ENCODE measurements at regions not wholly inside any gene's neighbourhood (a gene's known extent, or its start where the extent isn't known, plus 50 kb on each side); places are given as distances from the start of the nearest gene placed in this dataset.
"Not testable (repeated sequence)": the region's sequence is repeated elsewhere in the genome, so short reads cannot be mapped to it uniquely, and the experiment has no call there.

DNA sequence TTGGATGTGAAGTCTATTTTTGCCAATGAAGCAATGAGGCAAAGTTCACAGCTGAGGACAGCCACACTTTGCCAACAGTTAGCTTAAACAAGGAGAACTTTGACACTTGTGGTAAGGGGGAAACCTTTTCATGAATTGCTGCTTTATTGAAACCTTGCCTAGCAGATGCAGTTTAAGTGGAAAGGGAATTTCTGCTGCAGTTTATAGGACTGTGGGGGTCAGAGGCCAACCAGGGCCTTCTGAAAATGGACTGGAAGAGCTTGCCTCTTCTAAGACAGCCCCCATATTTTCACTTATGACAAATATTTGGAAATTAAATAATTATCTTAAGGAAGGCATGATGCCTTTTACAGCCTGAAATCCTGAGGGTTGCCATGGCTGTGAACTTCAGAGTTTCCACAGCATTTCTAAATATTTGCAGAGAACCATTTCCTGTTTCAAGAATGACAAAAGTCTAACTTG is 550.3 kb downstream of the RAB28 start:
- no peak for DNase-seq (ENCODE audit: low spot score)

- DNase-seq (ENCODE audit: low spot score): no peak
Measured at GRCh38 chr4:12932203-12932788, 551.8 kb downstream of the RAB28 start.

GRCh38 chr4:12929784-12930183 is 554.4 kb downstream of the RAB28 start:
- no peak for DNase-seq (ENCODE audit: low spot score)

DNA sequence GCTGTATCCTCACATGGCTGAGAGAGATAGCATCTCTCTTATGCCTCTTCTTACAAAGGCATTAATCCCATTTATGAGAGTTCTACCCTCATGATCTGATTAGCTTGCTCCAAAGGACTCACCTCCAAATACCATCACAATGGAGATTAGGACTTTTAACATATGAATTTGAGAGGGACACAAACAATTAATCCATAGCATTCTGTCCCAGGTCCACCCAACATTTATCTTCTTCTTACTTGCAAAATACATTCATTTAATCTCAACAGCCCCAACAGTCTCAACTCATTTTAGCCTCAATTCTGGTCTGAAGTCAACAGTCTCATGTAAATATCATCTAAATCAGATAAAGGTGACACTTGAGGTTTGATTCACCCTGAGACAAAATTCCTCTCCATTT is 555.4 kb downstream of the RAB28 start:
- no peak for DNase-seq (ENCODE audit: low spot score)

- no peak for DNase-seq (ENCODE audit: low spot score)
Measured at GRCh38 chr4:12926189-12927066, 557.7 kb downstream of the RAB28 start.

GRCh38 chr4:12924728-12925320 is 559.3 kb downstream of the RAB28 start:
- DNase-seq (ENCODE audit: low spot score): no peak

- DNase-seq (ENCODE audit: low spot score): no peak
Measured at GRCh38 chr4:12924253-12924652, 559.9 kb downstream of the RAB28 start.

GRCh38 chr4:12912896-12913418 is 571.2 kb downstream of the RAB28 start:
- no peak for DNase-seq (ENCODE audit: low spot score)

GRCh38 chr4:12911750-12912358 is 572.3 kb downstream of the RAB28 start:
- DNase-seq (ENCODE audit: low spot score): no peak

DNA sequence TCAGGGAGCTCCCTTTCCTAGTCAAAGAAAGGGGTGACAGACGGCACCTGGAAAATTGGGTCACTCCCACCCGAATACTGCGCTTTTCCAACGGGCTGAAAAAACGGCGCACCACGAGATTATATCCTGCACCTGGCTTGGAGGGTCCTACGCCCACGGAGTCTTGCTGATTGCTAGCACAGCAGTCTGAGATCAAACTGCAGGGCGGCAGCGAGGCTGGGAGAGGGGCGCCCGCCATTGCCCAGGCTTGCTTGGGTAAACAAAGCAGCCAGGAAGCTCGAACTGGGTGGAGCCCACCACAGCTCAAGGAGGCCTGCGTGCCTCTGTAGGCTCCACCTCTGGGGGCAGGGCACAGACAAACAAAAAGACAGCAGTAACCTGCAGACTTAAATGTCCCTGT is 580.5 kb downstream of the RAB28 start:
- not testable (repeated sequence) for DNase-seq (ENCODE audit: low spot score)

DNA sequence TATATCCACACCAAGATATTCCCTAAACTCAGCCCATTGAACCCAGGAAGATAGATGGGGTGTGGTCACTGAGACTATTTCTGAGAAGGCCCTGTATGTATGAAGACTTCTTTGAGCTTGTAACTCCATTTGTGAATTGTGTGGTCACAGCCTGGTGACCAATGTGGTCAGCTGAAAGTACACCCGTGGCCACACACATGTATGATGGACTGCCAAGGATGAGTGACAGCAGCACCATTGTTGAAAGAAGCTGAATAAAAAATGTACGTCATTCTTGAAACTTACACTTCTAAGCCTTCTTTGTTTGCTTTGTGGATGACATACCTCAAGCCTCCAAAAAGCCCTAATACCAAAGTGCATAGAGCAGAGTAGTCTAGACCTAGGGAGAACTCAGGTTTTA is 581.4 kb downstream of the RAB28 start:
- DNase-seq (ENCODE audit: low spot score): no peak

- DNase-seq (ENCODE audit: low spot score): no peak
Measured at GRCh38 chr4:12897954-12898353, 586.2 kb downstream of the RAB28 start.

- no peak for DNase-seq (ENCODE audit: low spot score)
Measured at GRCh38 chr4:12894062-12894461, 590.1 kb downstream of the RAB28 start.

DNA sequence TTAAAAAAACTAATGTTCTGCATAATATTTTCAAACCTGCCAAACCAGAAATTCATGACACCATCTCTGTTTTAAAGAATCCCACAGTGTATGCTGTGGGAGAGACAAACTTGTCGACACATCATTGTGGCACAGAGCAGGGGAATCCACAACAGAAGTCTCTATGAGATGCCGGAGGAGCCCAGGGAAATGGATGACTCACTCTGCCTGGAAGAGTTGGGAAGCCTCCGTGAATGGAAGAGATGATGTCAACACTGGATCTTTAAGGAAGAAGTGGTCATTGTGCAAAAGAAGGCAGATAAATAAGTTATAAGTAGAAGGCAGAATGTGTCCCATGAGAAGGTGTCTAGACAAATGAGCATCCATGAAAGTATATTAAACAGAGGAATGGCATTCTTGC is 595.1 kb downstream of the RAB28 start:
- no peak for DNase-seq (ENCODE audit: low spot score)

DNA sequence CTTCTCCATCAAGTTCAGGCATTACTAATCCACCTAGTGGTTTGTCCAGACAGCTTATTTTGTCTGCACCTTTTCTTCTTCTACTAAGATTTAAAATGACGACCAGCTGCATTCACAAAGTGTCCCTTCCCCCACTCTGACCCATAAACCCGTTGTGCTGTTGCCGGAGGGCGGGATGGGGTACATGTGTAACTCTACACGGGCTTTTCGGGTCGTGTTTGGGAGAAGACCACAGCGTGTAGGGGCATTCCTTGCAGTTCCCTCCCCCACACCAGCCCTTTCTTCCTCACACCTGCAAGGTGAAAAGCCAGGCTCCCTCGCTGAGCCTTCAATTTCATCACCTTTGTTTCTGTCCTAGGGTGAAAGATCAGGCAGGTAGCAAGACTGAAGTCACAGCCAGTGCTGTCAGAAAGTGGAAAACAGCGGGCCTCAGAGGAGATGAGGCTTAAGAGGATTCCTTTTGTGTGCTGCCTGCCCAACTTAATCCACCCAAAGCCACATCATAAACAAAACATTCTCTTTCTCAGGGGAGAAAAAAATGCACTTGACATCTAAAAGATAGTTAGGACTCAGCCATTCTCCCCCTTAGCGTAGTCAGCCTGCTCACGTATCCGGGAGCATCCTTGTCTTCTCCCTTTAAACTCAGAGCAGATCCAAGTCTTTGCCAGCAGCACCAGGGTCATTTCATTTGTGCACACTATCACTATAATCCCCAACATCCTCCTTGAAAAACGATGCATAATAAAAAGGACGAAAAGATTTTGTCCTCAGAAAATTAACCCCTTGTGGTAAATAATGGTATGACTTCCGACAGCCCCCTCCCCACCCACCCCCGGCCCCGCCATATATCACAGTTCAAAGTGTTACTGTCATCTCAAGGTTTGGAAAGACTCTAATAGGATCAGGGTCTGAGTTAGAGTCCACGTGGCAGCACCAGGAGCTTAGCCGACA is 599.0 kb downstream of the RAB28 start:
- no peak for DNase-seq (ENCODE audit: low spot score)

DNA sequence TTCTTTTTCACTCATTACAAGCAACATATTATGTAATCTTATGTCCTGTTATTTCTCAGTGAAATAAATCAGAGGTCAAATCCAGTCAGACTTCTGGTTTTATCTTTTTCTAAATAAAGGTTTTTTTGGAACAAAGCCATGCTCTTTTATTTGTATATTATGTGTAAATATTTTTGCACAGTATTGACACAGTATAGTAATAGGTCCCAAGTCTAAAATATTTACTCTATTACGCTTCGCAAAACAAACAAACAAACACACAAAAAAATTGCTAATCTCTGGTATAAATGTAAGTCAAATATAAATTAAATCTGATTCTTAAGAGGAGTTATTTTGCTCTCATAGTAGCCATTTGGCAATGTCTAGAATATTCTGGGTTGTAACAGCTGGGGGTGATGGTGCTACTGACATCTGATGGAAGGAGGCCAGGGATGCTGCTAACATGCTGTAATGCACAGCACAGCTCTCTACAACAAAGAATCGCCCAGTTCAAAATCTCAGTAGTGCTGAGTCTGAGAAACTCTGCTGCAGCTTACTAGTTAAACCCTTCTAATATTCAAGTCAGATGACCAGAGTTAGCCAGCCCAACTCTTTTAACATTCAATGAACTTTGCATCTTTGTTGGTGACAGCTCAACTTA is 602.1 kb downstream of the RAB28 start:
- DNase-seq (ENCODE audit: low spot score): no peak

- no peak for DNase-seq (ENCODE audit: low spot score)
Measured at GRCh38 chr4:12880844-12881243, 603.3 kb downstream of the RAB28 start.

DNA sequence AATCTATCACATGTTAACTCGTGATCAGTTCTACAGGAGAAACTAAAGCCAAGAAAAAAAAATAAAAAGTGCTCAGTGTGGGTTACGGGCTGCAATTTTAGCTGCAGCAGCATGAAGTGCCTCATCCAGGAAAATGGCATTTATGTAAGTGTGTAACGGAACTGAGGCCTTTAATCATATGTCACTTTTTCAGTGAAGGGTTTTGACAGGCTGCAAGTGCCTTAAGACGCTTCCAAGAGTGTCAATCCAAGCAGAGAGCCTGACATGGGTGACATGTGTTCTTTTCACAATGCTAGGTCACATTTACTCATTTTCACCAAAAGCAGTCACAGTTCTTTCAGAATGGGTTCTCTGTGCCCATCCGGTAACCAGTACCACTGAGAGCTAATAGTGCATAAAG is 604.6 kb downstream of the RAB28 start:
- no peak for DNase-seq (ENCODE audit: low spot score)

DNA sequence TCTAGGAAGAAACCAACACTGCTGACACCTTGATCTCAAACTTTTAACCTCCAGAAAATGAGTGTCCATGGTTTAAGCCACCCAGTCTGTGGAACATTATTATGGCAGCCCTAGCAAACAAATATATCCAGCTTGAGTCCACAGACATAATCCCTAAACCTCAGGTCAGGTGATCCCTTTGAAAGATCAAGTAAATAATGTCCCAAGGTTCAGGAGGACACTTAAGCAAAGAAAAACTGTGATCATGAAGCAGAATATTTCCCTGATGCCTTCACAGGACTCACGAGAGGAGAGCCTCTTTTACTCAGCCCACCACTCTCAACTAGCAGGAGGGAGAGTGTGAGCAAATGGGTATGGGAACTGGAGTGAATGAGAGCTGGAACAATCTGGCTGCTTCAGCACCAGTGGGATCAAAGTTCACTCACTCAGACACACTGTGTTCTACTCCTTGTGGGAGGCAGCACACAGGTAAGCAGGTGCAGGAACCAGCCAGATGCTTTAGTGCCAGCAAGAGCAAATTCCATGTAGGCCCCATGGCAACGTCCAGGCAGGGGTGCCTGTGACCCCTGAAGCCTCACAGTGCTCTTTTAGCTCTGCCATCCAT is 608.4 kb downstream of the RAB28 start:
- no peak for DNase-seq (ENCODE audit: low spot score)

DNA sequence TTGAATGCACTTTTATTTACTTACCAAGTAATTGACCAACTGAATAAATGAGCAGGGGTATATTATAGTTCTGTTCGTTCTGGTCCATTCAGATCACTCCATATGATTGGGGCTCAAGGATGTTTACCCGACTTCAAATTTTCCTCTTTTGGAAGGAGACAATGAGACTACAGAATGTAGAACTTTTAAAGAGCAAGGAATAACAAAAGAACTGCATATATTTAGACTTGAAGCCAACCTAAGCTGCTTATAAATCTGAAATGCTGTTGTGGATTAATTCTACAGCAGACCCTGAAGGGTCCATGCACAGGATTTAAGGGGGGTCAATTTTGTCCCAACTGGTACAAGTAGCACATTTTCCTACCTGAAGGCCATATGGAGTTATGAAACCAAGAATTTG is 610.8 kb downstream of the RAB28 start:
- no peak for DNase-seq (ENCODE audit: low spot score)
